NT2/D1 (cell line): ENCODE measurements at regions not wholly inside any gene's neighbourhood (a gene's known extent, or its start where the extent isn't known, plus 50 kb on each side); places are given as distances from the start of the nearest gene placed in this dataset.

Experiments used
- SUZ12 ChIP-seq: IDR thresholded peaks from 2 replicates; pipeline ENCODE4 v1.6.1; 2011; ENCODE audit not compliant: insufficient read length, insufficient read depth; ENCODE audit errors: extremely low read depth
- YY1 ChIP-seq: IDR thresholded peaks from 2 replicates; pipeline ENCODE4 v1.6.1; 2011; ENCODE audit not compliant: insufficient read length, insufficient read depth
- ZNF274 ChIP-seq: IDR thresholded peaks from 2 replicates; pipeline ENCODE4 v1.6.1; 2011; ENCODE audit warnings: mild to moderate bottlenecking, low read depth, low read length

DNA sequence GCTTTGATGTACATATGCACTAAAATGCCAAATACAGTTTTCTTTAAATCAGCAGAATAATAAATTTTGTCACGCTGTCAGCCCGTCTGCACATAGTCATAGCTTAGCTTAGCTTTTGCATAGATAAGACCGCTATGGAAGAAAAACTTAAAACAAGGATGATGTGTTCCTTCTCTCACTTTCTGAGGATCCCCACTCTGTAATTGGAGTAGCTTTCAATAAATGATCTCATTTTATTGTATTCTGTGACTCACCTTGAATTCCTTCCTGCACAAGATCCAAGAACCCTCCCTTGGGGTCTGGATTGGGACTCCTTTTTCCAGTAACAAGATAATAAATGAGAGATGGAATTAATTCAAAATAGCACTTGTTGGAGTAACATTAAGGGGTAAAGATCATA, 186.2 kb downstream of the CDH26 start:
- TF ChIP-seq SUZ12: no peak
- TF ChIP-seq ZNF274: no peak
- no peak for TF ChIP-seq YY1
